Ovary (tissue), 3 donors: ENCODE measurements at regions not wholly inside any gene's neighbourhood (a gene's known extent, or its start where the extent isn't known, plus 50 kb on each side); places are given as distances from the start of the nearest gene placed in this dataset.

Source experiments
- EP300 ChIP-seq: sonication (generic); formaldehyde crosslinking; IDR thresholded peaks from one replicate; pipeline ENCODE4 v1.6.1; 2017; ENCODE audit warnings: antibody characterized with exemption
- POLR2A ChIP-seq: fragments of 450-650 bp; IDR thresholded peaks from one replicate; pipeline ENCODE4 v1.6.1; 2017; ENCODE audit warnings: antibody characterized with exemption, mild to moderate bottlenecking, moderate library complexity
- TF ChIP-seq, protein P1 (sequence below), 3 donors: fragments of 450-650 bp in 2 of 3; fragments of 200-600 bp in 1 of 3; IDR thresholded peaks; one replicate each; pipeline versions ENCODE4 v1.5.1 to v1.8.0; 2016 to 2022; ENCODE audit warnings: antibody characterized with exemption in 3 of 3, mild to moderate bottlenecking in 1 of 3
- donor health status: DM: no; HTN: no; CAD: no.

DNA sequence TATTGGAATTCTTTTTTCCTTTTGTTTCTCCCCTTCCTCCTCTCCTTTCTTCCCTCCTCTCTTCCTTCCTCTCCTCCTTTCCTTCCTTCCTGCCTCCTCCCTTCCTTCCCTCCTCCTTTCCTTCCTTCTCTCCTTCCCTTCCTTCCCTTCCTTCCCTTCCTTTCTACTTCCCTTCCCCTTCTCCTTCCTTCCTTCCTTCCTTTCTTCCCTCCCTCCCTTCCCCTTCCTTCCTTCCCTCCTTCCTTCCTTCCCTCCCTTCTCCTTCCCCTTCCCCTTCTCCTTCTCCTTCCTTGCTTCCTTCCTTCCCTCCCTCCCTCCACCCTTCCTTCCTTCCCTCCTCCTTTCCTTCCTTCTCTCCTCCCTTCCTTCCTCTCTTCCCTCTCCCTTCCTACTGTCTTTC lies 431.0 kb upstream of the MEIS1 start:
- TF ChIP-seq EP300 (no peak), POLR2A (no peak)
- TF ChIP-seq, protein P1, sequence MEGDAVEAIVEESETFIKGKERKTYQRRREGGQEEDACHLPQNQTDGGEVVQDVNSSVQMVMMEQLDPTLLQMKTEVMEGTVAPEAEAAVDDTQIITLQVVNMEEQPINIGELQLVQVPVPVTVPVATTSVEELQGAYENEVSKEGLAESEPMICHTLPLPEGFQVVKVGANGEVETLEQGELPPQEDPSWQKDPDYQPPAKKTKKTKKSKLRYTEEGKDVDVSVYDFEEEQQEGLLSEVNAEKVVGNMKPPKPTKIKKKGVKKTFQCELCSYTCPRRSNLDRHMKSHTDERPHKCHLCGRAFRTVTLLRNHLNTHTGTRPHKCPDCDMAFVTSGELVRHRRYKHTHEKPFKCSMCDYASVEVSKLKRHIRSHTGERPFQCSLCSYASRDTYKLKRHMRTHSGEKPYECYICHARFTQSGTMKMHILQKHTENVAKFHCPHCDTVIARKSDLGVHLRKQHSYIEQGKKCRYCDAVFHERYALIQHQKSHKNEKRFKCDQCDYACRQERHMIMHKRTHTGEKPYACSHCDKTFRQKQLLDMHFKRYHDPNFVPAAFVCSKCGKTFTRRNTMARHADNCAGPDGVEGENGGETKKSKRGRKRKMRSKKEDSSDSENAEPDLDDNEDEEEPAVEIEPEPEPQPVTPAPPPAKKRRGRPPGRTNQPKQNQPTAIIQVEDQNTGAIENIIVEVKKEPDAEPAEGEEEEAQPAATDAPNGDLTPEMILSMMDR (IDR thresholded peaks at IDR 0.05), result no peak
